ENCODE measurements at regions not wholly inside any gene's neighbourhood (a gene's known extent, or its start where the extent isn't known, plus 50 kb on each side); places are given as distances from the start of the nearest gene placed in this dataset.

DNA sequence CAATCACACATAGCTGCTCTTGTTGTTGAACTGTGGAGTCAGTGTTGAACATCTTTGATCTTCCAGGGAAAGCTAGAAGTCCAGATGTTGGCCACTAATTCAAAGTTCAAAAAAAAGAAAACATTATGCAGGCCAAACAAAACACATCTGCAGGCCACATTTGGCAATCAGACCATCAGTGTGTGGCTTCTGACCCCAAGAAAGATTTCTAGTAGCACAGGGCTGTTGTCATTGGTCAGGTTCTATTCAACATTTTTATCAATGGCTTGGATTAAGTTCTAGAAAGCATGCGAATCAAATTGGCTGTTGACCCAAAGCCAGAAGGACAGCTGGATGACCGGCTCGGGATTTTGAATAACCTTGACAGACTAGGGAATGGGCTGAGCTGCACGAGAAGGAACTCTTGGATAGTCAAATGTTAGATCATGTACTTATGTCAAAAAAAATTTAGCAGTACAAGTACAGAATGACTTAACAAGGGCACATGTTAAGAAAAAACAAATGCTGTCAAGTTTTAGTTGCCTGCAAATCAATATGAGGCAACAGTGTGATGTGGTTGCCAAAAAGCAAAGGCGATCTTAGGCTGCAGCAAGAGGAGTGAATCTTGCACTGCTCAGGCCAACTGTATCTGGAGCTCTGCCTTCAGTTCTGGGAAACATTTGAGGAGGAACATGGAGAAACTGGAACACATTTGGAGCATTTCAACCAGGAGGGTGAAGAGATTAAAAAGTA lies 187.6 kb downstream of the RGS9 start:
- DNase-seq (no peak), ATAC-seq (ENCODE audit: low read depth) (no peak)
- Histone ChIP-seq H3K79me2 (ENCODE audit: control insufficient read depth, insufficient read depth, low read length) (no peaks in the 10 kb centered on the region), H2AFZ (ENCODE audit: insufficient read depth, low read depth, low read length, poor library complexity, severe bottlenecking) (no peak overlapping the region), H4K20me1 (ENCODE audit: control insufficient read depth, insufficient read depth, low read length, poor library complexity, severe bottlenecking) (no peaks in the 10 kb centered on the region), H3K4me2 (replicated peaks; ENCODE audit: low read depth, low read length, poor library complexity, severe bottlenecking) (no peak overlapping the region), H3K27ac (ENCODE audit: low read length in 2 of 2) (no peak overlapping the region), H3K27me3 (replicated peaks in 1 of 4; ENCODE audit: control extremely low read depth in 1 of 4, control insufficient read depth in 3 of 4, insufficient read depth in 4 of 4, low read length in 3 of 4) (peaks cover 0 to 6% (median 0%) of the 10 kb centered on the region in 4 experiments), H3K9me3 (ENCODE audit: control extremely low read depth in 1 of 3, control insufficient read depth in 2 of 3, insufficient read depth in 1 of 3, low read length in 2 of 3) (no peaks in the 10 kb centered on the region), H3K4me3 (ENCODE audit: control extremely low read depth in 1 of 5, extremely low read depth in 1 of 5, insufficient read depth in 1 of 5, low read depth in 2 of 5, low read length in 4 of 5) (no peak overlapping the region), H3K4me1 (ENCODE audit: control insufficient read depth in 2 of 2, insufficient read depth in 2 of 2, low read length in 2 of 2) (no peaks in the 10 kb centered on the region), H3K36me3 (replicated peaks in 1 of 2; ENCODE audit: control extremely low read depth in 1 of 2, control insufficient read depth in 1 of 2, extremely low read depth in 1 of 2, insufficient read depth in 2 of 2, low read length in 1 of 2) (no peaks in the 10 kb centered on the region), H3K9ac (ENCODE audit: low read length) (no peak overlapping the region)
- H3K27ac Mint-ChIP-seq, result no peak overlapping the region
- TF ChIP-seq, protein P1, sequence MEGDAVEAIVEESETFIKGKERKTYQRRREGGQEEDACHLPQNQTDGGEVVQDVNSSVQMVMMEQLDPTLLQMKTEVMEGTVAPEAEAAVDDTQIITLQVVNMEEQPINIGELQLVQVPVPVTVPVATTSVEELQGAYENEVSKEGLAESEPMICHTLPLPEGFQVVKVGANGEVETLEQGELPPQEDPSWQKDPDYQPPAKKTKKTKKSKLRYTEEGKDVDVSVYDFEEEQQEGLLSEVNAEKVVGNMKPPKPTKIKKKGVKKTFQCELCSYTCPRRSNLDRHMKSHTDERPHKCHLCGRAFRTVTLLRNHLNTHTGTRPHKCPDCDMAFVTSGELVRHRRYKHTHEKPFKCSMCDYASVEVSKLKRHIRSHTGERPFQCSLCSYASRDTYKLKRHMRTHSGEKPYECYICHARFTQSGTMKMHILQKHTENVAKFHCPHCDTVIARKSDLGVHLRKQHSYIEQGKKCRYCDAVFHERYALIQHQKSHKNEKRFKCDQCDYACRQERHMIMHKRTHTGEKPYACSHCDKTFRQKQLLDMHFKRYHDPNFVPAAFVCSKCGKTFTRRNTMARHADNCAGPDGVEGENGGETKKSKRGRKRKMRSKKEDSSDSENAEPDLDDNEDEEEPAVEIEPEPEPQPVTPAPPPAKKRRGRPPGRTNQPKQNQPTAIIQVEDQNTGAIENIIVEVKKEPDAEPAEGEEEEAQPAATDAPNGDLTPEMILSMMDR (IDR thresholded peaks at IDR 0.05), result no peak
- TF ChIP-seq EZH2 (IDR thresholded peaks at IDR 0.05; ENCODE audit: borderline replicate concordance, insufficient read depth, low read depth, low read length, poor library complexity, severe bottlenecking), result no peak
- POLR2A ChIA-PET, result no interaction called here
- no peak overlapping the region for H3K4me3 Mint-ChIP-seq
- CTCF ChIA-PET, result no interaction called here
- no peaks in the 10 kb centered on the region for H3K9me3 Mint-ChIP-seq (ENCODE audit: insufficient read depth)
- 86% methylated on average over 5 of the region's 5 CpGs for WGBS (ENCODE audit: insufficient coverage)
- no peaks in the 10 kb centered on the region for H3K4me1 Mint-ChIP-seq
- H3K27me3 Mint-ChIP-seq, result peaks cover 16% of the 10 kb centered on the region
- intact Hi-C loops (cut with micrococcal nuclease), result no loop called here

DNA sequence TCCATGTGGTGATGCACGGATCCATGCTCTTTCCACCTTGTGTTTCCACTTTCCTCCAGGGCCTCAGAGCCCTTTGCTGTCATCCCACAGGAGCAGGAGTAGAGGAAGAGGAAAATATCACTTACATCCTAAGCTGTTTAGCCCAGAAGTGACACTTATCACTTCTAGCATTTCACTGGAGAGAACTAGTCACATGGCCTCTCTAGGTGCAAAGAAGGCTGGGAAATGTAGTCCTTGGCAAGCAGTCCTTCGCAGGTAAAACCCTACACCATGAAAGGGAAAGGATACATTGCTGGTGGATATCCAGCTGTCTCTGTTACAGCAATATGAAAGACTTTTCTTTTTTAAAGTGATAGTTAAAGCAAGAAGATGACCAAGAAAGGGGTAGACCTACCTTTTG lies 185.9 kb downstream of the RGS9 start:
- H3K4me1 ChIP-seq (ENCODE audit: control insufficient read depth in 2 of 2, insufficient read depth in 2 of 2, low read length in 2 of 2), result no peaks in the 10 kb centered on the region
- no peak overlapping the region for H3K4me2 ChIP-seq (replicated peaks; ENCODE audit: low read depth, low read length, poor library complexity, severe bottlenecking)
- DNase-seq (no peak), ATAC-seq (ENCODE audit: low read depth) (no peak)
- CTCF ChIA-PET, result no interaction called here
- WGBS (ENCODE audit: insufficient coverage), result no CpG with 5 or more reads among the region's 2 CpGs
- H3K79me2 ChIP-seq (ENCODE audit: control insufficient read depth, insufficient read depth, low read length), result no peaks in the 10 kb centered on the region
- no peak overlapping the region for H3K9ac ChIP-seq (ENCODE audit: low read length)
- H3K4me1 Mint-ChIP-seq, result no peaks in the 10 kb centered on the region
- H3K36me3 ChIP-seq (replicated peaks in 1 of 2; ENCODE audit: control extremely low read depth in 1 of 2, control insufficient read depth in 1 of 2, extremely low read depth in 1 of 2, insufficient read depth in 2 of 2, low read length in 1 of 2), result no peaks in the 10 kb centered on the region
- no peaks in the 10 kb centered on the region for H4K20me1 ChIP-seq (ENCODE audit: control insufficient read depth, insufficient read depth, low read length, poor library complexity, severe bottlenecking)
- POLR2A ChIA-PET, result no interaction called here
- no peak overlapping the region for H3K27ac ChIP-seq (ENCODE audit: low read length in 2 of 2)
- H3K9me3 ChIP-seq (ENCODE audit: control extremely low read depth in 1 of 3, control insufficient read depth in 2 of 3, insufficient read depth in 1 of 3, low read length in 2 of 3), result no peaks in the 10 kb centered on the region
- H3K4me3 Mint-ChIP-seq, result no peak overlapping the region
- no peaks in the 10 kb centered on the region for H3K9me3 Mint-ChIP-seq (ENCODE audit: insufficient read depth)
- H3K27me3 Mint-ChIP-seq, result peaks cover 16% of the 10 kb centered on the region
- no peak overlapping the region for H3K27ac Mint-ChIP-seq
- H2AFZ ChIP-seq (ENCODE audit: insufficient read depth, low read depth, low read length, poor library complexity, severe bottlenecking), result no peak overlapping the region
- intact Hi-C loops (cut with micrococcal nuclease), result no loop called here
- peaks cover 0 to 4% (median 0%) of the 10 kb centered on the region in 4 experiments for H3K27me3 ChIP-seq (replicated peaks in 1 of 4; ENCODE audit: control extremely low read depth in 1 of 4, control insufficient read depth in 3 of 4, insufficient read depth in 4 of 4, low read length in 3 of 4)
- no peak overlapping the region for H3K4me3 ChIP-seq (ENCODE audit: control extremely low read depth in 1 of 5, extremely low read depth in 1 of 5, insufficient read depth in 1 of 5, low read depth in 2 of 5, low read length in 4 of 5)
- TF ChIP-seq EZH2 (IDR thresholded peaks at IDR 0.05; ENCODE audit: borderline replicate concordance, insufficient read depth, low read depth, low read length, poor library complexity, severe bottlenecking), result no peak
- TF ChIP-seq, protein P1 (IDR thresholded peaks at IDR 0.05), result no peak
